Colonic mucosa (tissue), 4 donors: ENCODE measurements at regions not wholly inside any gene's neighbourhood (a gene's known extent, or its start where the extent isn't known, plus 50 kb on each side); places are given as distances from the start of the nearest gene placed in this dataset.

Experiments
- DNase-seq: peaks from one replicate; pipeline ENCODE4 v3.0.0-alpha.2; 2020
- H3K27ac ChIP-seq: fragments of 200-600 bp; one replicate; pipeline ENCODE4 v1.8.0; 2021
- H3K27me3 ChIP-seq: fragments of 200-600 bp; one replicate; pipeline ENCODE4 v1.8.0; 2021
- H3K36me3 ChIP-seq: fragments of 200-600 bp; one replicate; pipeline ENCODE4 v1.8.0; 2021
- H3K4me1 ChIP-seq: fragments of 200-600 bp; one replicate; pipeline ENCODE4 v1.8.0; 2021; ENCODE audit warnings: mild to moderate bottlenecking
- H3K4me3 ChIP-seq: fragments of 200-600 bp; one replicate; pipeline ENCODE4 v1.8.0; 2021
- H3K9ac ChIP-seq, 2 donors: one replicate each; pipeline ENCODE4 v1.7.0; 2013; ENCODE audit warnings: control low read depth in 2 of 2, low read depth in 2 of 2, low read length in 2 of 2
- H3K9me3 ChIP-seq: fragments of 200-600 bp; one replicate; pipeline ENCODE4 v1.8.0; 2021
- CTCF ChIP-seq: fragments of 200-600 bp; IDR thresholded peaks from one replicate; pipeline ENCODE4 v1.8.0; 2022; ENCODE audit warnings: antibody characterized with exemption, mild to moderate bottlenecking
- intact Hi-C: fragments of 100-400 bp; cut with DNase I; formaldehyde crosslinking; loops from one replicate; pipeline ENCODE4 v1.14.1; 2022
- donor health status: healthy.
- donor health status: DM: no; HTN: no; CAD: no.
- donor health status: DM: no; HTN: no; CAD: no.

- no peaks in the 10 kb centered on the region for H3K27me3 ChIP-seq
- no peak overlapping the region for H3K9ac ChIP-seq
- TF ChIP-seq CTCF = no peak
- H3K4me3 ChIP-seq = no peak overlapping the region
- H3K4me1 ChIP-seq = no peaks in the 10 kb centered on the region
- no peak for DNase-seq
- H3K36me3 ChIP-seq = no peaks in the 10 kb centered on the region
- H3K27ac ChIP-seq = no peak overlapping the region
- H3K9me3 ChIP-seq = no peaks in the 10 kb centered on the region
- intact Hi-C loops = no loop called here
Measured at GRCh38 chr1:201746156-201746555, 82.8 kb upstream of the IPO9 start.

GRCh38 chr1:201747261-201747660 is 81.7 kb upstream of the IPO9 start:
- intact Hi-C loops = no loop called here
- no peaks in the 10 kb centered on the region for H3K9me3 ChIP-seq
- no peaks in the 10 kb centered on the region for H3K36me3 ChIP-seq
- TF ChIP-seq CTCF = no peak
- no peaks in the 10 kb centered on the region for H3K4me1 ChIP-seq
- no peak overlapping the region for H3K4me3 ChIP-seq
- no peaks in the 10 kb centered on the region for H3K27me3 ChIP-seq
- DNase-seq = no peak
- no peak overlapping the region for H3K9ac ChIP-seq
- no peak overlapping the region for H3K27ac ChIP-seq

- Histone ChIP-seq H3K4me3 (no peak overlapping the region), H3K4me1 (no peaks in the 10 kb centered on the region), H3K36me3 (no peaks in the 10 kb centered on the region), H3K27ac (no peak overlapping the region), H3K9me3 (no peaks in the 10 kb centered on the region), H3K9ac (no peak overlapping the region), H3K27me3 (no peaks in the 10 kb centered on the region)
- no peak for DNase-seq
- TF ChIP-seq CTCF = no peak
- intact Hi-C loops = no loop called here
Measured at GRCh38 chr1:201748335-201748734, 80.6 kb upstream of the IPO9 start.

- H3K4me1 ChIP-seq = no peaks in the 10 kb centered on the region
- H3K27me3 ChIP-seq = no peaks in the 10 kb centered on the region
- no peak for DNase-seq
- no peaks in the 10 kb centered on the region for H3K9me3 ChIP-seq
- H3K36me3 ChIP-seq = no peaks in the 10 kb centered on the region
- no peak for TF ChIP-seq CTCF
- no peak overlapping the region for H3K4me3 ChIP-seq
- H3K27ac ChIP-seq = no peak overlapping the region
- H3K9ac ChIP-seq = no peak overlapping the region
- intact Hi-C loops = no loop called here
Measured at GRCh38 chr1:201749059-201749690, 79.8 kb upstream of the IPO9 start.

GRCh38 chr1:201750120-201750519 is 78.8 kb upstream of the IPO9 start:
- Histone ChIP-seq H3K4me1 (no peaks in the 10 kb centered on the region), H3K27me3 (no peaks in the 10 kb centered on the region), H3K9ac (no peak overlapping the region), H3K4me3 (no peak overlapping the region), H3K36me3 (no peaks in the 10 kb centered on the region), H3K27ac (no peak overlapping the region), H3K9me3 (no peaks in the 10 kb centered on the region)
- intact Hi-C loops = no loop called here
- DNase-seq = no peak
- no peak for TF ChIP-seq CTCF
